Neural progenitor cell (in vitro differentiated cells): ENCODE measurements at regions not wholly inside any gene's neighbourhood (a gene's known extent, or its start where the extent isn't known, plus 50 kb on each side); places are given as distances from the start of the nearest gene placed in this dataset.

Source experiments
- DNase-seq: peaks from one replicate; pipeline ENCODE4 v3.0.0-alpha.2; 2016; ENCODE audit warnings: low spot score
- H2AFZ ChIP-seq: fragments of 200-600 bp; sonication (generic); replicated peaks from 2 replicates; pipeline ENCODE4 v1.6.1; 2016; ENCODE audit warnings: antibody characterized with exemption
- H3F3A ChIP-seq: fragments of 200-600 bp; sonication (generic); 2 replicates; pipeline ENCODE4 v1.6.1; 2016; ENCODE audit warnings: antibody characterized with exemption, low read depth
- H3K27ac ChIP-seq: fragments of 200-600 bp; sonication (generic); 2 replicates; pipeline ENCODE4 v1.5.1; 2016; ENCODE audit warnings: mild to moderate bottlenecking
- H3K27me3 ChIP-seq: fragments of 200-600 bp; sonication (generic); 2 replicates; pipeline ENCODE4 v1.6.1; 2016; ENCODE audit warnings: mild to moderate bottlenecking, moderate library complexity
- H3K36me3 ChIP-seq: fragments of 200-600 bp; sonication (generic); 2 replicates; pipeline ENCODE4 v1.5.1; 2016
- H3K4me1 ChIP-seq: fragments of 200-600 bp; sonication (generic); 2 replicates; pipeline ENCODE4 v1.6.1; 2016; ENCODE audit warnings: mixed run types
- H3K4me2 ChIP-seq: fragments of 200-600 bp; sonication (generic); 2 replicates; pipeline ENCODE4 v1.6.1; 2016
- H3K4me3 ChIP-seq: fragments of 200-600 bp; sonication (generic); 2 replicates; pipeline ENCODE4 v1.5.1; 2016
- H3K79me2 ChIP-seq: fragments of 200-600 bp; sonication (generic); 2 replicates; pipeline ENCODE4 v1.6.1; 2016; ENCODE audit warnings: low read depth
- H3K9ac ChIP-seq: fragments of 200-600 bp; sonication (generic); 2 replicates; pipeline ENCODE4 v1.6.1; 2016
- H3K9me3 ChIP-seq: fragments of 200-600 bp; sonication (generic); 2 replicates; pipeline ENCODE4 v1.5.1; 2016; ENCODE audit warnings: low read depth
- H4K20me1 ChIP-seq: fragments of 200-600 bp; sonication (generic); 2 replicates; pipeline ENCODE4 v1.6.1; 2016; ENCODE audit warnings: low read depth
- H3K27ac Mint-ChIP-seq: 3 replicates; pipeline ENCODE4 v1.8.0; 2021; ENCODE audit warnings: mixed read lengths
- H3K27me3 Mint-ChIP-seq: 2 replicates; pipeline ENCODE4 v1.8.0; 2022; ENCODE audit warnings: low read depth, mild to moderate bottlenecking, inconsistent platforms, moderate library complexity, mixed read lengths; ENCODE audit not compliant: insufficient read depth
- H3K36me3 Mint-ChIP-seq: 3 replicates; pipeline ENCODE4 v1.8.0; 2021; ENCODE audit warnings: mixed read lengths
- H3K4me1 Mint-ChIP-seq: 3 replicates; pipeline ENCODE4 v1.8.0; 2021; ENCODE audit warnings: mixed read lengths
- H3K4me3 Mint-ChIP-seq: 3 replicates; pipeline ENCODE4 v1.8.0; 2021; ENCODE audit warnings: mild to moderate bottlenecking, moderate library complexity, mixed read lengths
- H3K9me3 Mint-ChIP-seq: 3 replicates; pipeline ENCODE4 v1.8.0; 2020; ENCODE audit warnings: mixed read lengths
- CTCF ChIP-seq: fragments of 200-600 bp; sonication (generic); IDR thresholded peaks from 2 replicates; pipeline ENCODE4 v1.5.1; 2017; ENCODE audit warnings: antibody characterized with exemption, mild to moderate bottlenecking
- EZH2 ChIP-seq: fragments of 200-600 bp; sonication (generic); IDR thresholded peaks from 2 replicates; pipeline ENCODE4 v1.6.1; 2017; ENCODE audit warnings: antibody characterized with exemption, mild to moderate bottlenecking, moderate library complexity
- EZH2phosphoT487 ChIP-seq: fragments of 200-600 bp; sonication (generic); IDR thresholded peaks from 2 replicates; pipeline ENCODE4 v1.6.1; 2017; ENCODE audit warnings: antibody characterized with exemption

- Mint-ChIP-seq H3K4me1 (no peaks in the 10 kb centered on the region), H3K9me3 (no peaks in the 10 kb centered on the region), H3K27ac (no peak overlapping the region), H3K36me3 (no peaks in the 10 kb centered on the region), H3K27me3 (no peaks in the 10 kb centered on the region), H3K4me3 (no peak overlapping the region)
- Histone ChIP-seq H3K4me2 (no peak overlapping the region), H3F3A (no peaks in the 10 kb centered on the region), H3K9ac (no peak overlapping the region), H3K27ac (no peak overlapping the region), H3K4me3 (no peak overlapping the region), H4K20me1 (no peaks in the 10 kb centered on the region), H3K9me3 (no peaks in the 10 kb centered on the region), H2AFZ (no peak overlapping the region), H3K4me1 (no peaks in the 10 kb centered on the region), H3K27me3 (no peaks in the 10 kb centered on the region), H3K79me2 (no peaks in the 10 kb centered on the region), H3K36me3 (no peaks in the 10 kb centered on the region)
- no peak for DNase-seq
- TF ChIP-seq CTCF, result no peak
- no peak for TF ChIP-seq EZH2phosphoT487
- no peak for TF ChIP-seq EZH2
These were observed 73.2 kb upstream of the NETO1 start for GRCh38 chr18:72940986-72941385.

- no peaks in the 10 kb centered on the region for H3F3A ChIP-seq
- H3K27me3 ChIP-seq, result no peaks in the 10 kb centered on the region
- no peak overlapping the region for H3K27ac ChIP-seq
- no peak overlapping the region for H2AFZ ChIP-seq
- no peak overlapping the region for H3K9ac ChIP-seq
- H4K20me1 ChIP-seq, result no peaks in the 10 kb centered on the region
- no peaks in the 10 kb centered on the region for H3K9me3 ChIP-seq
- no peaks in the 10 kb centered on the region for H3K36me3 ChIP-seq
- Mint-ChIP-seq H3K36me3 (no peaks in the 10 kb centered on the region), H3K9me3 (no peaks in the 10 kb centered on the region), H3K27me3 (no peaks in the 10 kb centered on the region), H3K27ac (no peak overlapping the region), H3K4me3 (no peak overlapping the region), H3K4me1 (no peaks in the 10 kb centered on the region)
- TF ChIP-seq EZH2phosphoT487, result no peak
- TF ChIP-seq CTCF, result no peak
- no peak for TF ChIP-seq EZH2
- H3K4me3 ChIP-seq, result no peak overlapping the region
- H3K4me2 ChIP-seq, result no peak overlapping the region
- DNase-seq, result no peak
- H3K4me1 ChIP-seq, result no peaks in the 10 kb centered on the region
- H3K79me2 ChIP-seq, result no peaks in the 10 kb centered on the region
These were observed 72.7 kb upstream of the NETO1 start for GRCh38 chr18:72940509-72940908.

GRCh38 chr18:72935744-72936143 is 68.0 kb upstream of the NETO1 start:
- Histone ChIP-seq H3K4me1 (no peaks in the 10 kb centered on the region), H3F3A (no peaks in the 10 kb centered on the region), H3K79me2 (no peaks in the 10 kb centered on the region), H4K20me1 (no peaks in the 10 kb centered on the region), H3K27me3 (no peaks in the 10 kb centered on the region), H3K9me3 (no peaks in the 10 kb centered on the region), H3K4me2 (no peak overlapping the region), H3K27ac (no peak overlapping the region), H2AFZ (peak overlapping the region; percentile 55), H3K9ac (no peak overlapping the region), H3K36me3 (no peaks in the 10 kb centered on the region), H3K4me3 (no peak overlapping the region)
- H3K27me3 Mint-ChIP-seq, result peaks cover 2% of the 10 kb centered on the region
- no peaks in the 10 kb centered on the region for H3K36me3 Mint-ChIP-seq
- no peak for DNase-seq
- no peak overlapping the region for H3K4me3 Mint-ChIP-seq
- no peak overlapping the region for H3K27ac Mint-ChIP-seq
- TF ChIP-seq CTCF (no peak), EZH2phosphoT487 (no peak), EZH2 (no peak)
- H3K9me3 Mint-ChIP-seq, result no peaks in the 10 kb centered on the region
- peaks cover 9% of the 10 kb centered on the region for H3K4me1 Mint-ChIP-seq

- DNase-seq, result no peak
- Histone ChIP-seq H3K27ac (no peak overlapping the region), H3K4me3 (no peak overlapping the region), H2AFZ (no peak overlapping the region), H3K79me2 (no peaks in the 10 kb centered on the region), H3K4me2 (no peak overlapping the region), H3K4me1 (no peaks in the 10 kb centered on the region), H3F3A (no peaks in the 10 kb centered on the region), H4K20me1 (no peaks in the 10 kb centered on the region), H3K27me3 (no peaks in the 10 kb centered on the region), H3K9me3 (no peaks in the 10 kb centered on the region), H3K36me3 (no peaks in the 10 kb centered on the region), H3K9ac (no peak overlapping the region)
- H3K9me3 Mint-ChIP-seq, result peaks cover 7% of the 10 kb centered on the region
- no peak overlapping the region for H3K27ac Mint-ChIP-seq
- H3K27me3 Mint-ChIP-seq, result no peaks in the 10 kb centered on the region
- H3K4me1 Mint-ChIP-seq, result peaks cover 3% of the 10 kb centered on the region
- no peaks in the 10 kb centered on the region for H3K36me3 Mint-ChIP-seq
- TF ChIP-seq CTCF (no peak), EZH2phosphoT487 (no peak)
- no peak overlapping the region for H3K4me3 Mint-ChIP-seq
These were observed 55.1 kb upstream of the NETO1 start for GRCh38 chr18:72922895-72923294.
